Epidermal melanocyte (primary cell): ENCODE measurements at regions not wholly inside any gene's neighbourhood (a gene's known extent, or its start where the extent isn't known, plus 50 kb on each side); places are given as distances from the start of the nearest gene placed in this dataset.
"Not testable (repeated sequence)": the region's sequence is repeated elsewhere in the genome, so short reads cannot be mapped to it uniquely, and the experiment has no call there.

Experiments
- DNase-seq: peaks from one replicate; pipeline ENCODE4 v3.0.0; 2011; ENCODE audit warnings: low spot score; ENCODE audit not compliant: insufficient read length

- no peak for DNase-seq
These were observed 267.2 kb downstream of the MAT2B start for GRCh38 chr5:163772644-163773043.

- no peak for DNase-seq
These were observed 267.8 kb downstream of the MAT2B start for GRCh38 chr5:163773226-163773625.

- DNase-seq: no peak
These were observed 284.5 kb downstream of the MAT2B start for GRCh38 chr5:163789870-163790269.

- no peak for DNase-seq
These were observed 285.1 kb downstream of the MAT2B start for GRCh38 chr5:163790497-163790896.

GRCh38 chr5:163794993-163795392 is 289.6 kb downstream of the MAT2B start:
- DNase-seq: no peak

GRCh38 chr5:163807781-163808180 is 302.4 kb downstream of the MAT2B start:
- no peak for DNase-seq

GRCh38 chr5:163809473-163809872 is 304.1 kb downstream of the MAT2B start:
- no peak for DNase-seq

- no peak for DNase-seq
These were observed 308.5 kb downstream of the MAT2B start for GRCh38 chr5:163813900-163814299.

GRCh38 chr5:163815240-163815791 is 309.9 kb downstream of the MAT2B start:
- no peak for DNase-seq

GRCh38 chr5:163821142-163821541 is 315.7 kb downstream of the MAT2B start:
- DNase-seq: no peak

- DNase-seq: no peak
These were observed 317.1 kb downstream of the MAT2B start for GRCh38 chr5:163822548-163822947.

- no peak for DNase-seq
These were observed 320.2 kb downstream of the MAT2B start for GRCh38 chr5:163825661-163826060.

- DNase-seq: no peak
These were observed 320.8 kb downstream of the MAT2B start for GRCh38 chr5:163826201-163826600.

- no peak for DNase-seq
These were observed 326.7 kb downstream of the MAT2B start for GRCh38 chr5:163832155-163832554.

- DNase-seq: no peak
These were observed 333.3 kb downstream of the MAT2B start for GRCh38 chr5:163838738-163839137.

GRCh38 chr5:163846512-163846911 is 341.1 kb downstream of the MAT2B start:
- DNase-seq: no peak

GRCh38 chr5:163855754-163856153 is 350.3 kb downstream of the MAT2B start:
- no peak for DNase-seq

GRCh38 chr5:163861670-163862069 is 356.3 kb downstream of the MAT2B start:
- DNase-seq: no peak

GRCh38 chr5:163867324-163867723 is 361.9 kb downstream of the MAT2B start:
- DNase-seq: no peak

GRCh38 chr5:163867738-163868137 is 362.3 kb downstream of the MAT2B start:
- DNase-seq: no peak

- DNase-seq: no peak
These were observed 364.2 kb downstream of the MAT2B start for GRCh38 chr5:163869581-163869980.

GRCh38 chr5:163870441-163870840 is 365.0 kb downstream of the MAT2B start:
- DNase-seq: no peak

- no peak for DNase-seq
These were observed 369.0 kb downstream of the MAT2B start for GRCh38 chr5:163874431-163874830.

GRCh38 chr5:163874912-163875311 is 369.5 kb downstream of the MAT2B start:
- not testable (repeated sequence) for DNase-seq
